Heart left ventricle (tissue), 16 donors: ENCODE measurements at regions not wholly inside any gene's neighbourhood (a gene's known extent, or its start where the extent isn't known, plus 50 kb on each side); places are given as distances from the start of the nearest gene placed in this dataset.

Experiments
- ATAC-seq, 4 donors: fragments of 200-7000 bp; cut with Tn5 transposase; one replicate each; pipeline ENCODE4 v1.9.1; 2020 to 2022; ENCODE audit warnings: moderate library complexity in 4 of 4, mild to moderate bottlenecking in 3 of 4, moderate number of reproducible peaks in 1 of 4
- DNase-seq, 5 donors: peaks; one replicate each; pipeline ENCODE4 v3.0.0-alpha.2; 2020
- H3K27ac ChIP-seq, 12 donors: fragments of 200-600 bp; sonication (generic) in 4 of 12; one replicate each; pipeline versions ENCODE4 v1.5.0 to v1.8.0; 2016 to 2022; ENCODE audit warnings: mild to moderate bottlenecking in 2 of 12
- H3K27me3 ChIP-seq, 9 donors: fragments of 200-600 bp; sonication (generic) in 2 of 9; one replicate each; pipeline versions ENCODE4 v1.5.1 to v1.8.0; 2016 to 2022; ENCODE audit warnings: mild to moderate bottlenecking in 3 of 9
- H3K36me3 ChIP-seq, 9 donors: fragments of 200-600 bp; sonication (generic) in 2 of 9; one replicate each; pipeline versions ENCODE4 v1.5.0 to v1.8.0; 2018 to 2022; ENCODE audit warnings: mild to moderate bottlenecking in 2 of 9
- H3K4me1 ChIP-seq, 12 donors: fragments of 200-600 bp; sonication (generic) in 4 of 12; one replicate each; pipeline versions ENCODE4 v1.5.0 to v1.8.0; 2016 to 2022; ENCODE audit warnings: mild to moderate bottlenecking in 3 of 12
- H3K4me3 ChIP-seq, 12 donors: fragments of 200-600 bp; sonication (generic) in 4 of 12; one replicate each; pipeline versions ENCODE4 v1.5.0 to v1.8.0; 2017 to 2022; ENCODE audit warnings: mild to moderate bottlenecking in 9 of 12, moderate library complexity in 4 of 12
- H3K9me3 ChIP-seq, 12 donors: fragments of 200-600 bp; sonication (generic) in 4 of 12; one replicate each; pipeline versions ENCODE4 v1.5.0 to v1.8.0; 2016 to 2022; ENCODE audit warnings: mild to moderate bottlenecking in 1 of 12
- POLR2A ChIP-seq, 2 donors: fragments of 450-650 bp; IDR thresholded peaks; one replicate each; pipeline ENCODE4 v1.6.1; 2017; ENCODE audit warnings: antibody characterized with exemption in 2 of 2, mild to moderate bottlenecking in 2 of 2, moderate library complexity in 2 of 2
- WGBS, 4 donors: extraction: QIAGEN DNeasy Blood & Tissue Kit in 2 of 4; methylation state at CpG; one replicate each; pipeline versions ENCODE4 v1.1.5 to v1.1.7; 2013 to 2018; 5-methylcytosine and 5-hydroxymethylcytosine counted together
- intact Hi-C, 10 donors: fragments of 100-400 bp; cut with DNase I; formaldehyde crosslinking; loops; one replicate each; pipeline versions ENCODE4 v1.11.1 to v1.14.2; 2022
- TF ChIP-seq, protein P1 (sequence below), 12 donors: fragments of 200-600 bp; sonication (generic) in 4 of 12; IDR thresholded peaks; one replicate each; pipeline versions ENCODE4 v1.5.0 to v1.8.0; 2018 to 2022; ENCODE audit warnings: antibody characterized with exemption in 12 of 12, mild to moderate bottlenecking in 5 of 12
- donor health status: ischemic (EF 13 %, LVEDD 7.1; RV severe dilation, severe dysfunction).
- donor health status: healthy with polysubstance abuse.
- donor health status: DM: no; HTN: yes; CAD: no.
- donor health status: DM: no; HTN: no; CAD: no.
- donor health status: ischemic (EF 25% LVEDD 6.9; RV normal size, moderate dysfunction).
- donor health status: ischemic (EF 25% LVEDD 5.7; RV mildly dilated, moderate dysfunction).
- donor health status: healthy.
- donor health status: DM: yes; HTN: yes; CAD: no.
- donor health status: ischemic (EF 35%, LVEDD 5.7; RV mildly dilated, moderate dysfunction).
- donor health status: nonischemic (EF 11% LVEDD 7.7; RV severe dilation, severe dysfunction).
- donor health status: DM: yes; HTN: yes; CAD: no.
- donor health status: PGD.
- donor health status: ischemic (EF 29% LVEDD 5.4; RV normal size, mild dysfunction).
- donor health status: nonischemic (EF 23%, LVEDD 6.1; RV moderate dilation, normal function).

DNA sequence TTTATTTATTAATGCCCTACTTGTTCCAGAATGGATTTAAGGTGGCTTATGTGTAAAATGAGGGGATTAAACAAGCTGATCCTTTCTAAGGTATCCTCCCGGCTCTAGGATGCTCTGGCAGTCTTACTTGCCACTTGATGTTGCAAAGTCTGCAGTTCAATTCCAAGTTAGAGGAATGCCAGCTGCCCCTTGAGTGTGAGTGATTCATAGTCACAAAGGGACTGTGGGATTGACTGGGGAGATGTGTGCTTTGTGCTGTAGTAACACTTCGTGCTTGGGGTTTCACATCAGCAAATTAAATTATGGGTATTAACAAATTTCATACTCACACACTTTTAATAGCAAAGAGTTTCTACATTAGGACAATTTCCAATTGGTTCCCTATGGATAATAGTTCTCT lies 550.8 kb upstream of the CADM1 start:
- intact Hi-C loops: no loop called here
- ATAC-seq (no peak), DNase-seq (no peak)
- no peaks in the 10 kb centered on the region for H3K4me1 ChIP-seq
- TF ChIP-seq POLR2A (IDR thresholded peaks at IDR 0.05): no peak
- TF ChIP-seq, protein P1, sequence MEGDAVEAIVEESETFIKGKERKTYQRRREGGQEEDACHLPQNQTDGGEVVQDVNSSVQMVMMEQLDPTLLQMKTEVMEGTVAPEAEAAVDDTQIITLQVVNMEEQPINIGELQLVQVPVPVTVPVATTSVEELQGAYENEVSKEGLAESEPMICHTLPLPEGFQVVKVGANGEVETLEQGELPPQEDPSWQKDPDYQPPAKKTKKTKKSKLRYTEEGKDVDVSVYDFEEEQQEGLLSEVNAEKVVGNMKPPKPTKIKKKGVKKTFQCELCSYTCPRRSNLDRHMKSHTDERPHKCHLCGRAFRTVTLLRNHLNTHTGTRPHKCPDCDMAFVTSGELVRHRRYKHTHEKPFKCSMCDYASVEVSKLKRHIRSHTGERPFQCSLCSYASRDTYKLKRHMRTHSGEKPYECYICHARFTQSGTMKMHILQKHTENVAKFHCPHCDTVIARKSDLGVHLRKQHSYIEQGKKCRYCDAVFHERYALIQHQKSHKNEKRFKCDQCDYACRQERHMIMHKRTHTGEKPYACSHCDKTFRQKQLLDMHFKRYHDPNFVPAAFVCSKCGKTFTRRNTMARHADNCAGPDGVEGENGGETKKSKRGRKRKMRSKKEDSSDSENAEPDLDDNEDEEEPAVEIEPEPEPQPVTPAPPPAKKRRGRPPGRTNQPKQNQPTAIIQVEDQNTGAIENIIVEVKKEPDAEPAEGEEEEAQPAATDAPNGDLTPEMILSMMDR (IDR thresholded peaks at IDR 0.05): no peak
- no peak overlapping the region for H3K27ac ChIP-seq
- no peaks in the 10 kb centered on the region for H3K9me3 ChIP-seq
- no peaks in the 10 kb centered on the region for H3K36me3 ChIP-seq
- 77 to 90% (median 83%) methylated on average over 2 of the region's 2 CpGs for WGBS, 4 donors
- H3K27me3 ChIP-seq: peaks cover 0 to 21% (median 0%) of the 10 kb centered on the region in 9 donors
- no peak overlapping the region for H3K4me3 ChIP-seq

DNA sequence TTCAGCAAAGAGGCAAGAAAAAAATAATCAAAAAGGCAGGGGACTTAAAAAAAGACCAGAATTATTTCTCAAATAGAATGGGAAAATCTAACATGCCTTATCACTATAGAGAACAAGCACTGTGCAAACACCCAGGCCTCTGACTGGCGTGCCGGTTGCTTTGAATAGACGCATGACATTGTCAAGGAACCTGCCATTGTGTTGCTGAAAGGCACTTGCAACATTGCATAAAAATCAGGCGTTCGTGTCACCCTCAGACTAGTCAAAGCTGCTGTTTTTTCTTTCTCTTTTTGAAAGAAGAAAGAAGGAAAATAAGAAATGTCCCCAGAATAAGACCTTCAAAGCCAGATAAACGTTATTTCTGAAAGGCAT lies 549.3 kb upstream of the CADM1 start:
- peaks cover 0 to 21% (median 0%) of the 10 kb centered on the region in 9 donors for H3K27me3 ChIP-seq
- H3K27ac ChIP-seq: no peak overlapping the region
- no peak overlapping the region for H3K4me3 ChIP-seq
- 42 to 59% (median 52%) methylated on average over 6 of the region's 6 CpGs for WGBS, 4 donors
- ATAC-seq (no peak), DNase-seq (no peak)
- intact Hi-C loops: no loop called here
- peaks cover 0 to 3% (median 0%) of the 10 kb centered on the region in 12 donors for H3K4me1 ChIP-seq
- H3K36me3 ChIP-seq: no peaks in the 10 kb centered on the region
- H3K9me3 ChIP-seq: no peaks in the 10 kb centered on the region
- TF ChIP-seq, protein P1 (IDR thresholded peaks at IDR 0.05): no peak
- TF ChIP-seq POLR2A (IDR thresholded peaks at IDR 0.05): no peak

DNA sequence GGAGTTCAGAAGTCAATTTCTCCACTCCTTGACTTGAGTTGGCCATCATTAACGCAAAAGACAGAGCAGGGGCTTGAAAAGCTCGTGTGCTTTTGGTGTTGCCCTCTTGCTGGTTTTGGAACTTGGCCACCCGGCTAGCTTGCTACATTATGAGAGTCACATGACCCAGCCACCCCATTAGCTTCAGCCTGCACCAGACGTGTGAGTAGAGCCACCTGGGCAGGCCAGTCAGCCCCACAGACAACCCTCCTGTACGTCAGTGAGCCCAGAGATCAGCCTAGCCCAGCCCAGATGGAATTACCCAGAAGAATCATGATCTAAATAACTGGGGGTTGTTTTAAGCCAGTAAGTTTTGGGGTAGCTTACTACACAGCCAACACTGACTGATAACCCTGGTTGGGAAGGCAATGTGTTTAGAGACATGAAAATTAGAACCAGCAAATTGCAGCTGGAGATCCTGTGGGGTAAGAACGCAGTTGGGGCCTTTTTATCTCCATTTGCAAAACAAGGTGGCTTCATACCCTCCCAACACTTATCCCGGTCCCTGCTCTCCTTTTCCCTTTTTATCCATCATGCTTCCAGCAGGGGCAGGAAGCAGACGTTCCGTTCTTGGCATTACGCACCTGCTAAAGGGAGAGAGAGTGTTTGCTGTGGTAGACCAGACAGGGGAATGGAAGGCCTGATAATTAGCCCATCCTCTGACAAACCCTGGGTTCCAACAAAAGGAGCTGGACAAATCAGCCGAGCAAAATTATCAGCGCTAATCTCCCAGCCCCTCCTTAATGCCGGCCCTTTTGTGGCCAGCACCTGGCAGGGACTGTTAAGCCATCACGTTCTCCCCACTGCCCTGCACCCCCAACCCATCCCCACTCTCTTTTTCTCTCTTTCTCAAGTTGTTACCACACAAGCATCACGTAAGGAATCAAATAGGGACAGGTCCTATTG lies 548.7 kb upstream of the CADM1 start:
- H3K27me3 ChIP-seq: peaks cover 0 to 21% (median 0%) of the 10 kb centered on the region in 9 donors
- WGBS, 4 donors: 55 to 71% (median 66%) methylated on average over 15 of the region's 15 CpGs
- no peaks in the 10 kb centered on the region for H3K36me3 ChIP-seq
- no peaks in the 10 kb centered on the region for H3K9me3 ChIP-seq
- DNase-seq: no peak
- peaks cover 0 to 3% (median 0%) of the 10 kb centered on the region in 12 donors for H3K4me1 ChIP-seq
- no peak overlapping the region for H3K4me3 ChIP-seq
- intact Hi-C loops: no loop called here
- TF ChIP-seq, protein P1 (IDR thresholded peaks at IDR 0.05): no peak
- no peak for TF ChIP-seq POLR2A (IDR thresholded peaks at IDR 0.05)
- H3K27ac ChIP-seq: no peak overlapping the region
- no peak for ATAC-seq

DNA sequence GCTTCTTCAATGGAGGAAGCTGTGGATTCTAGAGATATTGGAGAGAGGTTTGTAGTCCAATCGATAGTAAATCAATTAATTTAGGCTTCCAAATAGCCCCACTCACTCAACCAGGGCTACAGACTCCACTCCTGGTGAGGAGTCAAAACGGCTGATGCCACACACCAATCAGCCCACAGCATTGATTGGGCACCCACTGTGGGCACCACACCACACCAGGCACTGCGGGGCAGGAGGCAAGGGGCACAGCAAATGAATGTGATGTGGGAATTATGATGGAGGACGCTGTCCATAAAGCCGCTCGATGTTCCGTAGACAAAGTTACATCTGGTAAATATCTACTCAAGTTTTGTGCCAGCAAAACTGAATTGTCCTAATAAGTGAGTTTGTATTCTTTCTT lies 547.3 kb upstream of the CADM1 start:
- Histone ChIP-seq H3K27me3 (peaks cover 0 to 21% (median 0%) of the 10 kb centered on the region in 9 donors), H3K9me3 (no peaks in the 10 kb centered on the region), H3K4me3 (no peak overlapping the region), H3K4me1 (peaks cover 0 to 3% (median 0%) of the 10 kb centered on the region in 12 donors), H3K27ac (no peak overlapping the region), H3K36me3 (no peaks in the 10 kb centered on the region)
- no peak for TF ChIP-seq POLR2A (IDR thresholded peaks at IDR 0.05)
- TF ChIP-seq, protein P1 (IDR thresholded peaks at IDR 0.05): no peak
- ATAC-seq: no peak
- 89 to 94% (median 91%) methylated on average over 7 of the region's 7 CpGs for WGBS, 4 donors
- no peak for DNase-seq
- intact Hi-C loops: no loop called here
